CD14-positive monocyte (primary cell): ENCODE measurements at regions not wholly inside any gene's neighbourhood (a gene's known extent, or its start where the extent isn't known, plus 50 kb on each side); places are given as distances from the start of the nearest gene placed in this dataset.

ENCODE experiments used
- DNase-seq, 3 donors: peaks; one replicate each; pipeline ENCODE4 v3.0.0-alpha.2; 2011 to 2022
- H2AFZ ChIP-seq: 2 replicates; pipeline ENCODE4 v1.6.0; 2012; ENCODE audit warnings: mild to moderate bottlenecking, low read depth, low read length, inconsistent platforms; ENCODE audit not compliant: insufficient read depth, poor library complexity, severe bottlenecking
- H3K27ac ChIP-seq, 2 donors: 1 replicate in 1 of 2; 2 replicates in 1 of 2; pipeline ENCODE4 v1.5.1; 2012 to 2013; ENCODE audit warnings: low read length in 2 of 2, control low read depth in 1 of 2, inconsistent platforms in 1 of 2, low read depth in 1 of 2, mild to moderate bottlenecking in 1 of 2
- H3K27me3 ChIP-seq, 2 donors: one replicate each; pipeline versions ENCODE4 v1.6.0 to v1.6.1; 2011 to 2013; ENCODE audit warnings: low read length in 2 of 2; ENCODE audit not compliant: control insufficient read depth in 2 of 2, insufficient read depth in 2 of 2
- H3K36me3 ChIP-seq, 2 donors: replicated peaks in 1 of 2; 1 replicate in 1 of 2; 2 replicates in 1 of 2; pipeline versions ENCODE4 v1.5.1 to v1.6.1; 2012 to 2013; ENCODE audit warnings: low read length in 2 of 2, control low read depth in 1 of 2, inconsistent platforms in 1 of 2, mild to moderate bottlenecking in 1 of 2; ENCODE audit not compliant: insufficient read depth in 2 of 2, control insufficient read depth in 1 of 2
- H3K4me1 ChIP-seq, 2 donors: 1 replicate in 1 of 2; 2 replicates in 1 of 2; pipeline versions ENCODE4 v1.5.1 to v1.6.1; 2012 to 2013; ENCODE audit warnings: low read length in 2 of 2, control low read depth in 1 of 2, inconsistent platforms in 1 of 2, mild to moderate bottlenecking in 1 of 2, moderate library complexity in 1 of 2; ENCODE audit not compliant: insufficient read depth in 2 of 2, control insufficient read depth in 1 of 2
- H3K4me2 ChIP-seq: replicated peaks from 2 replicates; pipeline ENCODE3; 2012; ENCODE audit warnings: low read length, moderate library complexity, mild to moderate bottlenecking; ENCODE audit not compliant: poor library complexity, severe bottlenecking; ENCODE audit errors: extremely low read depth
- H3K4me3 ChIP-seq, 3 experiments: fragments of 200-600 bp in 1 of 3; sonication (generic) in 1 of 3; replicated peaks in 1 of 3; 1 replicate in 2 of 3; 2 replicates in 1 of 3; pipeline ENCODE4 v1.5.1; 2011 to 2013; ENCODE audit warnings: low read length in 3 of 3, mild to moderate bottlenecking in 3 of 3, control low read depth in 2 of 3, low read depth in 2 of 3, inconsistent platforms in 1 of 3, moderate library complexity in 1 of 3
- H3K79me2 ChIP-seq: 2 replicates; pipeline ENCODE4 v1.6.0; 2012; ENCODE audit warnings: mild to moderate bottlenecking, control low read depth, inconsistent platforms, low read length, moderate library complexity; ENCODE audit not compliant: insufficient read depth
- H3K9ac ChIP-seq: 2 replicates; pipeline ENCODE4 v1.6.0; 2017; ENCODE audit warnings: low read length, mild to moderate bottlenecking; ENCODE audit not compliant: insufficient read depth, poor library complexity, severe bottlenecking
- H3K9me3 ChIP-seq, 2 donors: replicated peaks in 1 of 2; 1 replicate in 1 of 2; 2 replicates in 1 of 2; pipeline versions ENCODE4 v1.5.1 to v1.6.1; 2012 to 2013; ENCODE audit warnings: low read length in 2 of 2, control low read depth in 1 of 2; ENCODE audit not compliant: control insufficient read depth in 1 of 2, insufficient read depth in 1 of 2
- H4K20me1 ChIP-seq: 2 replicates; pipeline ENCODE4 v1.6.0; 2012; ENCODE audit warnings: mild to moderate bottlenecking, low read length, control low read depth, moderate library complexity; ENCODE audit not compliant: insufficient read depth
- H3K27ac Mint-ChIP-seq, 7 donors: one replicate each; pipeline ENCODE4 v1.8.0; 2020; ENCODE audit warnings: mild to moderate bottlenecking in 7 of 7, mixed read lengths in 7 of 7, moderate library complexity in 6 of 7, inconsistent platforms in 2 of 7
- H3K27me3 Mint-ChIP-seq, 3 donors: one replicate each; pipeline ENCODE4 v1.8.0; 2021 to 2022; ENCODE audit warnings: low read depth in 3 of 3, mild to moderate bottlenecking in 3 of 3, mixed read lengths in 3 of 3, moderate library complexity in 3 of 3, inconsistent platforms in 1 of 3
- H3K36me3 Mint-ChIP-seq, 2 donors: one replicate each; pipeline ENCODE4 v1.8.0; 2020; ENCODE audit warnings: mixed read lengths in 2 of 2, inconsistent platforms in 1 of 2, mild to moderate bottlenecking in 1 of 2
- H3K4me1 Mint-ChIP-seq: one replicate; pipeline ENCODE4 v1.8.0; 2020; ENCODE audit warnings: mild to moderate bottlenecking, mixed read lengths
- H3K4me3 Mint-ChIP-seq, 2 donors: one replicate each; pipeline ENCODE4 v1.8.0; 2020; ENCODE audit warnings: mild to moderate bottlenecking in 2 of 2, mixed read lengths in 2 of 2, moderate library complexity in 1 of 2
- H3K9me3 Mint-ChIP-seq, 7 donors: one replicate each; pipeline ENCODE4 v1.8.0; 2020 to 2022; ENCODE audit warnings: mixed read lengths in 7 of 7, mild to moderate bottlenecking in 6 of 7, moderate library complexity in 6 of 7, inconsistent platforms in 2 of 7
- WGBS: methylation state at CpG from one replicate; pipeline ENCODE4 v1.1.5; 2013; ENCODE audit warnings: missing lambda C conversion rate; ENCODE audit not compliant: insufficient coverage; 5-methylcytosine and 5-hydroxymethylcytosine counted together
- intact Hi-C, 2 donors: fragments of 100-400 bp; cut with micrococcal nuclease; formaldehyde crosslinking; loops; one replicate each; pipeline versions ENCODE4 v1.15.0 to v1.15.1; 2023
- TF ChIP-seq, protein P1 (sequence below): fragments of 200-600 bp; IDR thresholded peaks from one replicate; pipeline ENCODE4 v1.8.0; 2022; ENCODE audit warnings: antibody characterized with exemption, mild to moderate bottlenecking

GRCh38 chr6:109298605-109299264 is 83.5 kb downstream of the CD164 start:
- no peak overlapping the region for H2AFZ ChIP-seq
- Mint-ChIP-seq H3K27ac (no peak overlapping the region), H3K36me3 (no peaks in the 10 kb centered on the region), H3K27me3 (peaks cover 2 to 9% (median 4%) of the 10 kb centered on the region in 3 donors), H3K4me3 (no peak overlapping the region), H3K9me3 (no peaks in the 10 kb centered on the region), H3K4me1 (peaks cover 45% of the 10 kb centered on the region)
- H3K36me3 ChIP-seq, result no peaks in the 10 kb centered on the region
- WGBS, result 16% methylated on average over 3 of the region's 6 CpGs
- H3K9me3 ChIP-seq, result no peaks in the 10 kb centered on the region
- H3K79me2 ChIP-seq, result no peaks in the 10 kb centered on the region
- H3K4me1 ChIP-seq, result peaks cover 21 to 23% of the 10 kb centered on the region in 2 donors
- no peaks in the 10 kb centered on the region for H3K27me3 ChIP-seq
- no peak for DNase-seq
- H3K9ac ChIP-seq, result no peak overlapping the region
- H3K4me3 ChIP-seq, result no peak overlapping the region
- H3K4me2 ChIP-seq, result no peak overlapping the region
- H3K27ac ChIP-seq, result no peak overlapping the region
- TF ChIP-seq, protein P1, sequence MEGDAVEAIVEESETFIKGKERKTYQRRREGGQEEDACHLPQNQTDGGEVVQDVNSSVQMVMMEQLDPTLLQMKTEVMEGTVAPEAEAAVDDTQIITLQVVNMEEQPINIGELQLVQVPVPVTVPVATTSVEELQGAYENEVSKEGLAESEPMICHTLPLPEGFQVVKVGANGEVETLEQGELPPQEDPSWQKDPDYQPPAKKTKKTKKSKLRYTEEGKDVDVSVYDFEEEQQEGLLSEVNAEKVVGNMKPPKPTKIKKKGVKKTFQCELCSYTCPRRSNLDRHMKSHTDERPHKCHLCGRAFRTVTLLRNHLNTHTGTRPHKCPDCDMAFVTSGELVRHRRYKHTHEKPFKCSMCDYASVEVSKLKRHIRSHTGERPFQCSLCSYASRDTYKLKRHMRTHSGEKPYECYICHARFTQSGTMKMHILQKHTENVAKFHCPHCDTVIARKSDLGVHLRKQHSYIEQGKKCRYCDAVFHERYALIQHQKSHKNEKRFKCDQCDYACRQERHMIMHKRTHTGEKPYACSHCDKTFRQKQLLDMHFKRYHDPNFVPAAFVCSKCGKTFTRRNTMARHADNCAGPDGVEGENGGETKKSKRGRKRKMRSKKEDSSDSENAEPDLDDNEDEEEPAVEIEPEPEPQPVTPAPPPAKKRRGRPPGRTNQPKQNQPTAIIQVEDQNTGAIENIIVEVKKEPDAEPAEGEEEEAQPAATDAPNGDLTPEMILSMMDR, result no peak
- no peaks in the 10 kb centered on the region for H4K20me1 ChIP-seq
- intact Hi-C loops, result no loop called here

- Histone ChIP-seq H3K9ac (no peak overlapping the region), H3K27ac (no peak overlapping the region), H4K20me1 (no peaks in the 10 kb centered on the region), H3K36me3 (no peaks in the 10 kb centered on the region), H2AFZ (peak overlapping the region; percentile 1), H3K9me3 (no peaks in the 10 kb centered on the region), H3K4me1 (peaks cover 18 to 19% of the 10 kb centered on the region in 2 donors), H3K79me2 (no peaks in the 10 kb centered on the region), H3K4me3 (no peak overlapping the region), H3K4me2 (no peak overlapping the region), H3K27me3 (no peaks in the 10 kb centered on the region)
- H3K27me3 Mint-ChIP-seq, result peaks cover 2 to 11% (median 4%) of the 10 kb centered on the region in 3 donors
- no peaks in the 10 kb centered on the region for H3K36me3 Mint-ChIP-seq
- DNase-seq, result no peak
- intact Hi-C loops, result no loop called here
- 9% methylated on average over 4 of the region's 6 CpGs for WGBS
- no peaks in the 10 kb centered on the region for H3K9me3 Mint-ChIP-seq
- H3K4me1 Mint-ChIP-seq, result peaks cover 45% of the 10 kb centered on the region
- TF ChIP-seq, protein P1, result no peak
- H3K27ac Mint-ChIP-seq, result no peak overlapping the region
- peak overlapping the region in 1 of 2 donors; percentile 15 for H3K4me3 Mint-ChIP-seq
Measured at GRCh38 chr6:109297406-109298110, 84.7 kb downstream of the CD164 start.
